ENCODE measurements at regions not wholly inside any gene's neighbourhood (a gene's known extent, or its start where the extent isn't known, plus 50 kb on each side); places are given as distances from the start of the nearest gene placed in this dataset.

- TF ChIP-seq TEAD4 (IDR thresholded peaks at IDR 0.05) (no peak), ZBTB7A (IDR thresholded peaks at IDR 0.05; ENCODE audit: low read depth) (no peak), TAF1 (IDR thresholded peaks at IDR 0.05; ENCODE audit: low read depth) (no peak), EGR1 (IDR thresholded peaks at IDR 0.05) (no peak), NFIC (IDR thresholded peaks at IDR 0.05) (no peak), REST (IDR thresholded peaks at IDR 0.05; ENCODE audit: low read depth) (no peak), YY1 (IDR thresholded peaks at IDR 0.05; ENCODE audit: low read depth) (no peak), TCF12 (IDR thresholded peaks at IDR 0.05; ENCODE audit: low read depth) (no peak), CREB1 (IDR thresholded peaks at IDR 0.05; ENCODE audit: low read depth) (no peak), RAD21 (IDR thresholded peaks at IDR 0.05; ENCODE audit: low read depth) (no peak), CEBPB (IDR thresholded peaks at IDR 0.05) (no peak)
- TF ChIP-seq, protein P1, sequence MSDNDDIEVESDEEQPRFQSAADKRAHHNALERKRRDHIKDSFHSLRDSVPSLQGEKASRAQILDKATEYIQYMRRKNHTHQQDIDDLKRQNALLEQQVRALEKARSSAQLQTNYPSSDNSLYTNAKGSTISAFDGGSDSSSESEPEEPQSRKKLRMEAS (IDR thresholded peaks at IDR 0.05), result no peak
Measured at GRCh38 chr10:78700816-78701520, 367.8 kb upstream of the ZMIZ1 start.

DNA sequence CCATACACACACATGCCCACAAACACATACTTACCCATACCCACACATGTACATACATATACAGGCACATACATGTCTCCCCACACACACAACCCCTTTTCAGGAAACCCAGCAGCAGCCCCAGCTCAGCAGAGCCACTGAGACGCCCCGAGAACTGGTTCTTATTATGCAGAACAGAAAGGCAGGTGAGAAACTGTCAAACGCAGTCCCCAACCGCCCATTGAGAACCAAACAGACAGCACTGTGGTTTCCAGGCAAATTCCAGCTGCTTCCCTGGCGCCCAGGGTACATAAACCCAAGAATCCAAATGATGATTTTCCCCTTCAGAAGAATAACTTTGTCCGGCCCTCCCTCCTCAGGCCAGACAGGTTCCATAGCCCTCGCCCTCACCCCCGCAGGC lies 366.6 kb upstream of the ZMIZ1 start:
- TF ChIP-seq EGR1 (IDR thresholded peaks at IDR 0.05) (no peak), FOXM1 (IDR thresholded peaks at IDR 0.05; ENCODE audit: borderline replicate concordance, low read depth) (no peak), YY1 (IDR thresholded peaks at IDR 0.05; ENCODE audit: low read depth) (no peak), ZBTB7A (IDR thresholded peaks at IDR 0.05; ENCODE audit: low read depth) (no peak), RAD21 (IDR thresholded peaks at IDR 0.05; ENCODE audit: low read depth) (no peak)
- TF ChIP-seq, protein P1 (IDR thresholded peaks at IDR 0.05), result no peak

- TF ChIP-seq TEAD4 (IDR thresholded peaks at IDR 0.05) (no peak), REST (IDR thresholded peaks at IDR 0.05; ENCODE audit: low read depth) (no peak), TCF12 (IDR thresholded peaks at IDR 0.05; ENCODE audit: low read depth) (no peak), YY1 (IDR thresholded peaks at IDR 0.05; ENCODE audit: low read depth) (no peak), EP300 (IDR thresholded peaks at IDR 0.05; ENCODE audit: borderline replicate concordance) (no peak), EGR1 (IDR thresholded peaks at IDR 0.05) (no peak), CREB1 (IDR thresholded peaks at IDR 0.05; ENCODE audit: low read depth) (no peak), FOXM1 (IDR thresholded peaks at IDR 0.05; ENCODE audit: borderline replicate concordance, low read depth) (no peak), RAD21 (IDR thresholded peaks at IDR 0.05; ENCODE audit: low read depth) (no peak), CEBPB (IDR thresholded peaks at IDR 0.05) (no peak), ZBTB7A (IDR thresholded peaks at IDR 0.05; ENCODE audit: low read depth) (no peak)
- TF ChIP-seq, protein P2, sequence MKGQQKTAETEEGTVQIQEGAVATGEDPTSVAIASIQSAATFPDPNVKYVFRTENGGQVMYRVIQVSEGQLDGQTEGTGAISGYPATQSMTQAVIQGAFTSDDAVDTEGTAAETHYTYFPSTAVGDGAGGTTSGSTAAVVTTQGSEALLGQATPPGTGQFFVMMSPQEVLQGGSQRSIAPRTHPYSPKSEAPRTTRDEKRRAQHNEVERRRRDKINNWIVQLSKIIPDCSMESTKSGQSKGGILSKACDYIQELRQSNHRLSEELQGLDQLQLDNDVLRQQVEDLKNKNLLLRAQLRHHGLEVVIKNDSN (IDR thresholded peaks at IDR 0.05), result no peak
- TF ChIP-seq, protein P1 (IDR thresholded peaks at IDR 0.05), result no peak
Measured at GRCh38 chr10:78702876-78703275, 365.9 kb upstream of the ZMIZ1 start.

DNA sequence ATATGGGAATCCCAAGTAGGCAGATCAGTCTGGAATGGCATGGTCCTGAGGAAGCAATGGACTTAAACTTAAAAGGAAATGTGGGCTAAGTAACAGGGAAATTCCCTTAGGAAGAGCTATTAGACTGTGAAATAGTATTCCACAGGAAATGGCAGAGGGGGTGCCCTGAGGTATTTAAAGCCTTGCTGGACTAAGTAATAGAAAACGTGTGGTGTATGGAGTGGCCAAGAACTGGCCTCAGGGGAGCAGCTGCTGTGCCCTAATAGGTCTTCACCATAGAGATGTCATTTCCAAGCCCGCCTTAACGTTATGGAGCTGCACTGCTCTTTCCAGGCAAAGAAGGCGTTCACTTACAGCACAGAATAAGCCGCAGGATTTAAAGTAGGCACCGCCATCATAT lies 365.2 kb upstream of the ZMIZ1 start:
- TF ChIP-seq TEAD4 (IDR thresholded peaks at IDR 0.05) (no peak), EP300 (IDR thresholded peaks at IDR 0.05; ENCODE audit: borderline replicate concordance) (no peak), ZBTB7A (IDR thresholded peaks at IDR 0.05; ENCODE audit: low read depth) (no peak), TAF1 (IDR thresholded peaks at IDR 0.05; ENCODE audit: low read depth) (no peak), TCF12 (IDR thresholded peaks at IDR 0.05; ENCODE audit: low read depth) (no peak), YY1 (IDR thresholded peaks at IDR 0.05; ENCODE audit: low read depth) (no peak), REST (IDR thresholded peaks at IDR 0.05; ENCODE audit: low read depth) (no peak), RAD21 (IDR thresholded peaks at IDR 0.05; ENCODE audit: low read depth) (no peak), FOXM1 (IDR thresholded peaks at IDR 0.05; ENCODE audit: borderline replicate concordance, low read depth) (no peak), CEBPB (IDR thresholded peaks at IDR 0.05) (no peak)
- TF ChIP-seq, protein P2 (IDR thresholded peaks at IDR 0.05), result no peak
- TF ChIP-seq, protein P1 (IDR thresholded peaks at IDR 0.05), result no peak

Data from Ishikawa (cell line).